Right lobe of liver (tissue), 4 donors: ENCODE measurements at regions not wholly inside any gene's neighbourhood (a gene's known extent, or its start where the extent isn't known, plus 50 kb on each side); places are given as distances from the start of the nearest gene placed in this dataset.

Source experiments
- POLR2A ChIP-seq: fragments of 450-650 bp; IDR thresholded peaks from one replicate; pipeline ENCODE4 v1.6.1; 2017; ENCODE audit warnings: antibody characterized with exemption, mild to moderate bottlenecking
- TF ChIP-seq, protein P1 (sequence below), 4 donors: fragments of 200-600 bp in 3 of 4; fragments of 450-650 bp in 1 of 4; IDR thresholded peaks; one replicate each; pipeline versions ENCODE4 v1.5.1 to v1.8.0; 2016 to 2022; ENCODE audit warnings: antibody characterized with exemption in 4 of 4, mild to moderate bottlenecking in 2 of 4
- donor health status: DM: no; HTN: no; CAD: no.
- donor health status: DM: no; HTN: no; CAD: no.
- donor health status: DM: no; HTN: yes; CAD: no.

GRCh38 chr2:145806546-145806945, 1286.6 kb upstream of the ZEB2 start:
- TF ChIP-seq, protein P1, sequence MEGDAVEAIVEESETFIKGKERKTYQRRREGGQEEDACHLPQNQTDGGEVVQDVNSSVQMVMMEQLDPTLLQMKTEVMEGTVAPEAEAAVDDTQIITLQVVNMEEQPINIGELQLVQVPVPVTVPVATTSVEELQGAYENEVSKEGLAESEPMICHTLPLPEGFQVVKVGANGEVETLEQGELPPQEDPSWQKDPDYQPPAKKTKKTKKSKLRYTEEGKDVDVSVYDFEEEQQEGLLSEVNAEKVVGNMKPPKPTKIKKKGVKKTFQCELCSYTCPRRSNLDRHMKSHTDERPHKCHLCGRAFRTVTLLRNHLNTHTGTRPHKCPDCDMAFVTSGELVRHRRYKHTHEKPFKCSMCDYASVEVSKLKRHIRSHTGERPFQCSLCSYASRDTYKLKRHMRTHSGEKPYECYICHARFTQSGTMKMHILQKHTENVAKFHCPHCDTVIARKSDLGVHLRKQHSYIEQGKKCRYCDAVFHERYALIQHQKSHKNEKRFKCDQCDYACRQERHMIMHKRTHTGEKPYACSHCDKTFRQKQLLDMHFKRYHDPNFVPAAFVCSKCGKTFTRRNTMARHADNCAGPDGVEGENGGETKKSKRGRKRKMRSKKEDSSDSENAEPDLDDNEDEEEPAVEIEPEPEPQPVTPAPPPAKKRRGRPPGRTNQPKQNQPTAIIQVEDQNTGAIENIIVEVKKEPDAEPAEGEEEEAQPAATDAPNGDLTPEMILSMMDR (IDR thresholded peaks at IDR 0.05), result no peak
- no peak for TF ChIP-seq POLR2A
